Activated T-helper 1 cell treated with anti-CD3 and anti-CD28 coated beads, Interleukin-12 subunit alpha, Interleukin-12 subunit beta, Interleukin-2, Interleukin-4 antibody, amounts not matched to agents 30 ng/mL and 10 ng/mL and 1 ng/mL, durations not matched to agents 14 hours and 24 hours and 36 hours (primary cell): ENCODE measurements at regions not wholly inside any gene's neighbourhood (a gene's known extent, or its start where the extent isn't known, plus 50 kb on each side); places are given as distances from the start of the nearest gene placed in this dataset.

Experiments used
- DNase-seq: peaks from one replicate; pipeline ENCODE4 v3.0.0; 2021; ENCODE audit warnings: low spot score
- H3K27ac Mint-ChIP-seq: one replicate; pipeline ENCODE4 v1.8.0; 2021; ENCODE audit warnings: mild to moderate bottlenecking, mixed read lengths
- H3K27me3 Mint-ChIP-seq: one replicate; pipeline ENCODE4 v1.8.0; 2022; ENCODE audit warnings: mild to moderate bottlenecking, moderate library complexity, mixed read lengths; ENCODE audit not compliant: insufficient read depth
- H3K36me3 Mint-ChIP-seq: one replicate; pipeline ENCODE4 v1.8.0; 2021; ENCODE audit warnings: low read depth, mixed read lengths
- H3K4me1 Mint-ChIP-seq: one replicate; pipeline ENCODE4 v1.8.0; 2021; ENCODE audit warnings: low read depth, mixed read lengths
- H3K4me3 Mint-ChIP-seq: one replicate; pipeline ENCODE4 v1.8.0; 2021; ENCODE audit warnings: mild to moderate bottlenecking, moderate library complexity, mixed read lengths
- H3K9me3 Mint-ChIP-seq: one replicate; pipeline ENCODE4 v1.8.0; 2021; ENCODE audit warnings: mixed read lengths
- intact Hi-C: fragments of 100-400 bp; cut with micrococcal nuclease; formaldehyde crosslinking; loops from one replicate; pipeline ENCODE4 v1.15.1; 2024

- intact Hi-C loops = no loop called here
- H3K4me3 Mint-ChIP-seq = no peak overlapping the region
- H3K27ac Mint-ChIP-seq = no peak overlapping the region
- no peaks in the 10 kb centered on the region for H3K9me3 Mint-ChIP-seq
- no peak for DNase-seq
- no peaks in the 10 kb centered on the region for H3K36me3 Mint-ChIP-seq
- H3K4me1 Mint-ChIP-seq = no peaks in the 10 kb centered on the region
- no peaks in the 10 kb centered on the region for H3K27me3 Mint-ChIP-seq
Observed at GRCh38 chr3:159069866-159070425, 268.1 kb downstream of the MFSD1 start.

- H3K4me3 Mint-ChIP-seq = no peak overlapping the region
- no peak overlapping the region for H3K27ac Mint-ChIP-seq
- H3K36me3 Mint-ChIP-seq = no peaks in the 10 kb centered on the region
- intact Hi-C loops = no loop called here
- no peak for DNase-seq
- H3K9me3 Mint-ChIP-seq = no peaks in the 10 kb centered on the region
- H3K27me3 Mint-ChIP-seq = no peaks in the 10 kb centered on the region
- H3K4me1 Mint-ChIP-seq = no peaks in the 10 kb centered on the region
Observed at GRCh38 chr3:159074756-159075701, 273.2 kb downstream of the MFSD1 start.

GRCh38 chr3:159077860-159078259 is 276.0 kb downstream of the MFSD1 start:
- H3K4me3 Mint-ChIP-seq = no peak overlapping the region
- no peaks in the 10 kb centered on the region for H3K9me3 Mint-ChIP-seq
- H3K27ac Mint-ChIP-seq = no peak overlapping the region
- no peak for DNase-seq
- H3K36me3 Mint-ChIP-seq = no peaks in the 10 kb centered on the region
- H3K27me3 Mint-ChIP-seq = no peaks in the 10 kb centered on the region
- H3K4me1 Mint-ChIP-seq = no peaks in the 10 kb centered on the region
- intact Hi-C loops = no loop called here

- Mint-ChIP-seq H3K9me3 (no peaks in the 10 kb centered on the region), H3K27ac (no peak overlapping the region), H3K36me3 (no peaks in the 10 kb centered on the region)
Observed at GRCh38 chr3:159080256-159080655, 278.4 kb downstream of the MFSD1 start.

GRCh38 chr3:159080821-159081220 is 279.0 kb downstream of the MFSD1 start:
- Mint-ChIP-seq H3K4me1 (no peaks in the 10 kb centered on the region), H3K9me3 (no peaks in the 10 kb centered on the region), H3K36me3 (no peaks in the 10 kb centered on the region), H3K4me3 (no peak overlapping the region), H3K27ac (no peak overlapping the region), H3K27me3 (no peaks in the 10 kb centered on the region)
- no peak for DNase-seq
- intact Hi-C loops = no loop called here

More at GRCh38 chr3:159080256-159080655, 278.4 kb downstream of the MFSD1 start:
- H3K4me1 Mint-ChIP-seq = no peaks in the 10 kb centered on the region
- intact Hi-C loops = no loop called here
- H3K4me3 Mint-ChIP-seq = no peak overlapping the region
- no peak for DNase-seq
- no peaks in the 10 kb centered on the region for H3K27me3 Mint-ChIP-seq

GRCh38 chr3:159082519-159082918 is 280.7 kb downstream of the MFSD1 start:
- no peak overlapping the region for H3K4me3 Mint-ChIP-seq
- intact Hi-C loops = no loop called here
- H3K9me3 Mint-ChIP-seq = no peaks in the 10 kb centered on the region
- no peak for DNase-seq
- H3K4me1 Mint-ChIP-seq = no peaks in the 10 kb centered on the region
- H3K27ac Mint-ChIP-seq = no peak overlapping the region
- H3K27me3 Mint-ChIP-seq = no peaks in the 10 kb centered on the region
- H3K36me3 Mint-ChIP-seq = no peaks in the 10 kb centered on the region

GRCh38 chr3:159091936-159092335 is 290.1 kb downstream of the MFSD1 start:
- Mint-ChIP-seq H3K27me3 (no peaks in the 10 kb centered on the region), H3K4me1 (no peaks in the 10 kb centered on the region), H3K9me3 (no peaks in the 10 kb centered on the region), H3K36me3 (no peaks in the 10 kb centered on the region), H3K4me3 (no peak overlapping the region), H3K27ac (no peak overlapping the region)
- intact Hi-C loops = no loop called here
- no peak for DNase-seq

- no peak overlapping the region for H3K27ac Mint-ChIP-seq
- no peaks in the 10 kb centered on the region for H3K36me3 Mint-ChIP-seq
- H3K9me3 Mint-ChIP-seq = peaks cover 8% of the 10 kb centered on the region
- no peak overlapping the region for H3K4me3 Mint-ChIP-seq
- no peaks in the 10 kb centered on the region for H3K4me1 Mint-ChIP-seq
- no peaks in the 10 kb centered on the region for H3K27me3 Mint-ChIP-seq
- no peak for DNase-seq
- intact Hi-C loops = no loop called here
Observed at GRCh38 chr3:159102001-159102400, 300.1 kb downstream of the MFSD1 start.

GRCh38 chr3:159112724-159113123 is 310.9 kb downstream of the MFSD1 start:
- Mint-ChIP-seq H3K4me3 (no peak overlapping the region), H3K4me1 (no peaks in the 10 kb centered on the region), H3K9me3 (no peaks in the 10 kb centered on the region), H3K36me3 (no peaks in the 10 kb centered on the region), H3K27ac (no peak overlapping the region), H3K27me3 (no peaks in the 10 kb centered on the region)
- DNase-seq = no peak
- intact Hi-C loops = no loop called here

- Mint-ChIP-seq H3K9me3 (no peaks in the 10 kb centered on the region), H3K4me3 (no peak overlapping the region), H3K27ac (no peak overlapping the region), H3K4me1 (no peaks in the 10 kb centered on the region), H3K27me3 (no peaks in the 10 kb centered on the region), H3K36me3 (no peaks in the 10 kb centered on the region)
- intact Hi-C loops = no loop called here
- no peak for DNase-seq
Observed at GRCh38 chr3:159113221-159113875, 311.5 kb downstream of the MFSD1 start.

GRCh38 chr3:159114582-159114981 is 312.7 kb downstream of the MFSD1 start:
- Mint-ChIP-seq H3K4me1 (no peaks in the 10 kb centered on the region), H3K27me3 (no peaks in the 10 kb centered on the region), H3K27ac (no peak overlapping the region), H3K36me3 (no peaks in the 10 kb centered on the region), H3K9me3 (no peaks in the 10 kb centered on the region), H3K4me3 (no peak overlapping the region)
- intact Hi-C loops = no loop called here
- DNase-seq = no peak

GRCh38 chr3:159123877-159124276 is 322.0 kb downstream of the MFSD1 start:
- Mint-ChIP-seq H3K27me3 (no peaks in the 10 kb centered on the region), H3K36me3 (no peaks in the 10 kb centered on the region), H3K9me3 (no peaks in the 10 kb centered on the region), H3K27ac (no peak overlapping the region), H3K4me3 (no peak overlapping the region), H3K4me1 (no peaks in the 10 kb centered on the region)
- no peak for DNase-seq
- intact Hi-C loops = no loop called here
